ENCODE measurements at regions not wholly inside any gene's neighbourhood (a gene's known extent, or its start where the extent isn't known, plus 50 kb on each side); places are given as distances from the start of the nearest gene placed in this dataset.

DNA sequence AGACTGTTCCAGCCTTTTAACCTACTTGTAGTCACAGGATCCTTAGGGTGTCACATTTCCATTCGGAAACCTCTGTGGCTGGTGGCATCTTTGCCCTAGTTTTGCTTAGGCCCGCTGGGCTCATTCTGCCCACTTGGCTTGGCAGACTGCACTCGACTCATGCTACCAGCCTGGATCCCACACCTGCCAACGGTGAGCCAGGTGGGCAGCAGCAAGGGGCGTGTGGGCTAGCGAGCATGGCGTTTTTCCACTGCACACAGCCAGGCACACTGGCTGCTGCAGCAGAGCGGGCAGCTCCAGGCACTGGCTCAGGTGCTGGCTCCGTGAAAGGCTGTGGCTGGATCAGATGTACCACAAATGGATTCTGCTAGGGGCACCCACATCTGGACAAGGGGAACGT lies 838.2 kb downstream of the SLITRK6 start:
- DNase-seq (ENCODE audit: low read depth, low spot score) = no peak
- no peak overlapping the region for H3K9ac ChIP-seq (ENCODE audit: control insufficient read depth, insufficient read depth, low read length)
- H3K4me2 ChIP-seq (ENCODE audit: control insufficient read depth, insufficient read depth) = no peak overlapping the region
- H3K36me3 ChIP-seq (ENCODE audit: control insufficient read depth in 2 of 2, insufficient read depth in 2 of 2, low read length in 1 of 2) = no peaks in the 10 kb centered on the region
- ChIA-PET SMC1A (ENCODE audit: uncharacterized antibody, unreplicated experiment) (no interaction called here), RAD21 (ENCODE audit: unreplicated experiment) (no interaction called here), CTCF (no interaction called here), POLR2A (no interaction called here)
- H4K20me1 ChIP-seq (ENCODE audit: control insufficient read depth, insufficient read depth) = no peaks in the 10 kb centered on the region
- no peak for TF ChIP-seq CHD4 (IDR thresholded peaks at IDR 0.05)
- no peak for TF ChIP-seq NFIC (IDR thresholded peaks at IDR 0.05; ENCODE audit: low read depth, low read length)
- TF ChIP-seq PRDM15 (CRISPR knock-in tag; IDR thresholded peaks at IDR 0.05) = no peak
- TF ChIP-seq SREBF1 (IDR thresholded peaks at IDR 0.05; ENCODE audit: low read length) = no peak
- no peak for TF ChIP-seq YY1 (IDR thresholded peaks at IDR 0.05; ENCODE audit: low read depth, low read length)
- TF ChIP-seq, protein P1, sequence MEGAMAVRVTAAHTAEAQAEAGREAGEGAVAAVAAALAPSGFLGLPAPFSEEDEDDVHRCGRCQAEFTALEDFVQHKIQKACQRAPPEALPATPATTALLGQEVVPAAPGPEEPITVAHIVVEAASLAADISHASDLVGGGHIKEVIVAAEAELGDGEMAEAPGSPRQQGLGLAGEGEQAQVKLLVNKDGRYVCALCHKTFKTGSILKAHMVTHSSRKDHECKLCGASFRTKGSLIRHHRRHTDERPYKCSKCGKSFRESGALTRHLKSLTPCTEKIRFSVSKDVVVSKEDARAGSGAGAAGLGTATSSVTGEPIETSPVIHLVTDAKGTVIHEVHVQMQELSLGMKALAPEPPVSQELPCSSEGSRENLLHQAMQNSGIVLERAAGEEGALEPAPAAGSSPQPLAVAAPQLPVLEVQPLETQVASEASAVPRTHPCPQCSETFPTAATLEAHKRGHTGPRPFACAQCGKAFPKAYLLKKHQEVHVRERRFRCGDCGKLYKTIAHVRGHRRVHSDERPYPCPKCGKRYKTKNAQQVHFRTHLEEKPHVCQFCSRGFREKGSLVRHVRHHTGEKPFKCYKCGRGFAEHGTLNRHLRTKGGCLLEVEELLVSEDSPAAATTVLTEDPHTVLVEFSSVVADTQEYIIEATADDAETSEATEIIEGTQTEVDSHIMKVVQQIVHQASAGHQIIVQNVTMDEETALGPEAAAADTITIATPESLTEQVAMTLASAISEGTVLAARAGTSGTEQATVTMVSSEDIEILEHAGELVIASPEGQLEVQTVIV (IDR thresholded peaks at IDR 0.05; ENCODE audit: borderline replicate concordance, partially characterized antibody) = no peak
- no peak for TF ChIP-seq FOXM1 (IDR thresholded peaks at IDR 0.05; ENCODE audit: low read depth, low read length)
- TF ChIP-seq, protein P2, sequence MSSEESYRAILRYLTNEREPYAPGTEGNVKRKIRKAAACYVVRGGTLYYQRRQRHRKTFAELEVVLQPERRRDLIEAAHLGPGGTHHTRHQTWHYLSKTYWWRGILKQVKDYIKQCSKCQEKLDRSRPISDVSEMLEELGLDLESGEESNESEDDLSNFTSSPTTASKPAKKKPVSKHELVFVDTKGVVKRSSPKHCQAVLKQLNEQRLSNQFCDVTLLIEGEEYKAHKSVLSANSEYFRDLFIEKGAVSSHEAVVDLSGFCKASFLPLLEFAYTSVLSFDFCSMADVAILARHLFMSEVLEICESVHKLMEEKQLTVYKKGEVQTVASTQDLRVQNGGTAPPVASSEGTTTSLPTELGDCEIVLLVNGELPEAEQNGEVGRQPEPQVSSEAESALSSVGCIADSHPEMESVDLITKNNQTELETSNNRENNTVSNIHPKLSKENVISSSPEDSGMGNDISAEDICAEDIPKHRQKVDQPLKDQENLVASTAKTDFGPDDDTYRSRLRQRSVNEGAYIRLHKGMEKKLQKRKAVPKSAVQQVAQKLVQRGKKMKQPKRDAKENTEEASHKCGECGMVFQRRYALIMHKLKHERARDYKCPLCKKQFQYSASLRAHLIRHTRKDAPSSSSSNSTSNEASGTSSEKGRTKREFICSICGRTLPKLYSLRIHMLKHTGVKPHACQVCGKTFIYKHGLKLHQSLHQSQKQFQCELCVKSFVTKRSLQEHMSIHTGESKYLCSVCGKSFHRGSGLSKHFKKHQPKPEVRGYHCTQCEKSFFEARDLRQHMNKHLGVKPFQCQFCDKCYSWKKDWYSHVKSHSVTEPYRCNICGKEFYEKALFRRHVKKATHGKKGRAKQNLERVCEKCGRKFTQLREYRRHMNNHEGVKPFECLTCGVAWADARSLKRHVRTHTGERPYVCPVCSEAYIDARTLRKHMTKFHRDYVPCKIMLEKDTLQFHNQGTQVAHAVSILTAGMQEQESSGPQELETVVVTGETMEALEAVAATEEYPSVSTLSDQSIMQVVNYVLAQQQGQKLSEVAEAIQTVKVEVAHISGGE (CRISPR knock-in tag; IDR thresholded peaks at IDR 0.05) = no peak
- no peak for TF ChIP-seq SIN3A (IDR thresholded peaks at IDR 0.05; ENCODE audit: low read depth, low read length)
- H2AFZ ChIP-seq (ENCODE audit: control insufficient read depth, low read depth, low read length) = no peak overlapping the region
- H3K9me3 ChIP-seq (replicated peaks; ENCODE audit: control insufficient read depth, insufficient read depth, low read length) = no peaks in the 10 kb centered on the region
- H3K4me1 ChIP-seq (ENCODE audit: control insufficient read depth, insufficient read depth, low read length) = no peaks in the 10 kb centered on the region
- WGBS (ENCODE audit: insufficient coverage, insufficient replicate concordance, low lambda C conversion rate, missing lambda C conversion rate) = 20% methylated on average over 10 of the region's 10 CpGs
- no peaks in the 10 kb centered on the region for H3K79me2 ChIP-seq (ENCODE audit: control insufficient read depth, insufficient read depth, low read length)
- ATAC-seq = no peak
- H3K4me3 ChIP-seq = no peak overlapping the region
- intact Hi-C loops (cut with micrococcal nuclease; ENCODE audit: unreplicated experiment) (no loop called here), in situ Hi-C loops (cut with MboI) (no loop called here)
- no peak for FAIRE-seq
- no peak overlapping the region for H3K27ac ChIP-seq (ENCODE audit: control insufficient read depth, insufficient read depth)
- H3K27me3 ChIP-seq (replicated peaks in 1 of 2; ENCODE audit: control insufficient read depth in 2 of 2, insufficient read depth in 2 of 2, low read length in 1 of 2) = no peaks in the 10 kb centered on the region
- no TSS peak for BruUV-seq (replicated peaks)
